ENCODE measurements at regions not wholly inside any gene's neighbourhood (a gene's known extent, or its start where the extent isn't known, plus 50 kb on each side); places are given as distances from the start of the nearest gene placed in this dataset.

DNA sequence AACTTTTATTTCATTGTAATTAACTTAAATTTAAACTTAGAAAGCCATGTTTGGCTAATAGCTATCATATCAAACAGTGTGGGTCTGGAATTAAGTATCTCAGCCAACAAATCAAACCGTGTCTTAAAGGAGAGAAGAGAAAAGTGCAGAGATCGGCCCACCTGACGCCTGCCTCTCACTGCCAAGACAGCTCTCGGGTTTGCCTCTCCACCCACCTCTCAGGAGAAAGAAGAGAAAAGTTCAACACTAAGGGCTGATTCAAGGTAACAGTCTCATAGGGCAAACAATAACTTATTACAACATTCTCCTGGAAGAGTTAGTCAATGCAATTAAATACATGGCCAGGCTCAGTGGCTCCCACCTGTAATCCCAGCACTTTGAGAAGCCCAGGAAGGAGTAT is 64.8 kb upstream of the PRR20G start:
- TF ChIP-seq E2F5 (CRISPR knock-in tag; IDR thresholded peaks at IDR 0.05) (no peak), ZNF232 (CRISPR knock-in tag; IDR thresholded peaks at IDR 0.05) (no peak), ETV6 (CRISPR knock-in tag; IDR thresholded peaks at IDR 0.05) (no peak), PREB (CRISPR knock-in tag; IDR thresholded peaks at IDR 0.05; ENCODE audit: borderline replicate concordance) (no peak), CREM (CRISPR knock-in tag; IDR thresholded peaks at IDR 0.05) (no peak), NR3C1 (CRISPR knock-in tag; conservative IDR thresholded peaks at IDR 0.05; ENCODE audit: low read depth) (no peak), AFF4 (CRISPR knock-in tag; IDR thresholded peaks at IDR 0.05; ENCODE audit: borderline replicate concordance) (no peak), MAX (CRISPR knock-in tag; IDR thresholded peaks at IDR 0.05) (no peak), FOXJ3 (CRISPR knock-in tag; IDR thresholded peaks at IDR 0.05; ENCODE audit: borderline replicate concordance) (no peak), FOXK1 (CRISPR knock-in tag; IDR thresholded peaks at IDR 0.05) (no peak)
- TF ChIP-seq, protein P1, sequence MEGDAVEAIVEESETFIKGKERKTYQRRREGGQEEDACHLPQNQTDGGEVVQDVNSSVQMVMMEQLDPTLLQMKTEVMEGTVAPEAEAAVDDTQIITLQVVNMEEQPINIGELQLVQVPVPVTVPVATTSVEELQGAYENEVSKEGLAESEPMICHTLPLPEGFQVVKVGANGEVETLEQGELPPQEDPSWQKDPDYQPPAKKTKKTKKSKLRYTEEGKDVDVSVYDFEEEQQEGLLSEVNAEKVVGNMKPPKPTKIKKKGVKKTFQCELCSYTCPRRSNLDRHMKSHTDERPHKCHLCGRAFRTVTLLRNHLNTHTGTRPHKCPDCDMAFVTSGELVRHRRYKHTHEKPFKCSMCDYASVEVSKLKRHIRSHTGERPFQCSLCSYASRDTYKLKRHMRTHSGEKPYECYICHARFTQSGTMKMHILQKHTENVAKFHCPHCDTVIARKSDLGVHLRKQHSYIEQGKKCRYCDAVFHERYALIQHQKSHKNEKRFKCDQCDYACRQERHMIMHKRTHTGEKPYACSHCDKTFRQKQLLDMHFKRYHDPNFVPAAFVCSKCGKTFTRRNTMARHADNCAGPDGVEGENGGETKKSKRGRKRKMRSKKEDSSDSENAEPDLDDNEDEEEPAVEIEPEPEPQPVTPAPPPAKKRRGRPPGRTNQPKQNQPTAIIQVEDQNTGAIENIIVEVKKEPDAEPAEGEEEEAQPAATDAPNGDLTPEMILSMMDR (IDR thresholded peaks at IDR 0.05) = no peak
- TF ChIP-seq, protein P2, sequence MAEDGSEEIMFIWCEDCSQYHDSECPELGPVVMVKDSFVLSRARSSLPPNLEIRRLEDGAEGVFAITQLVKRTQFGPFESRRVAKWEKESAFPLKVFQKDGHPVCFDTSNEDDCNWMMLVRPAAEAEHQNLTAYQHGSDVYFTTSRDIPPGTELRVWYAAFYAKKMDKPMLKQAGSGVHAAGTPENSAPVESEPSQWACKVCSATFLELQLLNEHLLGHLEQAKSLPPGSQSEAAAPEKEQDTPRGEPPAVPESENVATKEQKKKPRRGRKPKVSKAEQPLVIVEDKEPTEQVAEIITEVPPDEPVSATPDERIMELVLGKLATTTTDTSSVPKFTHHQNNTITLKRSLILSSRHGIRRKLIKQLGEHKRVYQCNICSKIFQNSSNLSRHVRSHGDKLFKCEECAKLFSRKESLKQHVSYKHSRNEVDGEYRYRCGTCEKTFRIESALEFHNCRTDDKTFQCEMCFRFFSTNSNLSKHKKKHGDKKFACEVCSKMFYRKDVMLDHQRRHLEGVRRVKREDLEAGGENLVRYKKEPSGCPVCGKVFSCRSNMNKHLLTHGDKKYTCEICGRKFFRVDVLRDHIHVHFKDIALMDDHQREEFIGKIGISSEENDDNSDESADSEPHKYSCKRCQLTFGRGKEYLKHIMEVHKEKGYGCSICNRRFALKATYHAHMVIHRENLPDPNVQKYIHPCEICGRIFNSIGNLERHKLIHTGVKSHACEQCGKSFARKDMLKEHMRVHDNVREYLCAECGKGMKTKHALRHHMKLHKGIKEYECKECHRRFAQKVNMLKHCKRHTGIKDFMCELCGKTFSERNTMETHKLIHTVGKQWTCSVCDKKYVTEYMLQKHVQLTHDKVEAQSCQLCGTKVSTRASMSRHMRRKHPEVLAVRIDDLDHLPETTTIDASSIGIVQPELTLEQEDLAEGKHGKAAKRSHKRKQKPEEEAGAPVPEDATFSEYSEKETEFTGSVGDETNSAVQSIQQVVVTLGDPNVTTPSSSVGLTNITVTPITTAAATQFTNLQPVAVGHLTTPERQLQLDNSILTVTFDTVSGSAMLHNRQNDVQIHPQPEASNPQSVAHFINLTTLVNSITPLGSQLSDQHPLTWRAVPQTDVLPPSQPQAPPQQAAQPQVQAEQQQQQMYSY (CRISPR knock-in tag; IDR thresholded peaks at IDR 0.05) = no peak
- TF ChIP-seq, protein P3, sequence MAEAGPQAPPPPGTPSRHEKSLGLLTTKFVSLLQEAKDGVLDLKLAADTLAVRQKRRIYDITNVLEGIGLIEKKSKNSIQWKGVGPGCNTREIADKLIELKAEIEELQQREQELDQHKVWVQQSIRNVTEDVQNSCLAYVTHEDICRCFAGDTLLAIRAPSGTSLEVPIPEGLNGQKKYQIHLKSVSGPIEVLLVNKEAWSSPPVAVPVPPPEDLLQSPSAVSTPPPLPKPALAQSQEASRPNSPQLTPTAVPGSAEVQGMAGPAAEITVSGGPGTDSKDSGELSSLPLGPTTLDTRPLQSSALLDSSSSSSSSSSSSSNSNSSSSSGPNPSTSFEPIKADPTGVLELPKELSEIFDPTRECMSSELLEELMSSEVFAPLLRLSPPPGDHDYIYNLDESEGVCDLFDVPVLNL (CRISPR knock-in tag; IDR thresholded peaks at IDR 0.05; ENCODE audit: borderline replicate concordance, low read depth) = no peak
- TF ChIP-seq, protein P4, sequence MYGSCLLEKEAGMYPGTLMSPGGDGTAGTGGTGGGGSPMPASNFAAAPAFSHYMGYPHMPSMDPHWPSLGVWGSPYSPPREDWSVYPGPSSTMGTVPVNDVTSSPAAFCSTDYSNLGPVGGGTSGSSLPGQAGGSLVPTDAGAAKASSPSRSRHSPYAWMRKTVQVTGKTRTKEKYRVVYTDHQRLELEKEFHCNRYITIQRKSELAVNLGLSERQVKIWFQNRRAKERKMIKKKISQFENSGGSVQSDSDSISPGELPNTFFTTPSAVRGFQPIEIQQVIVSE (CRISPR knock-in tag; IDR thresholded peaks at IDR 0.05; ENCODE audit: borderline replicate concordance) = no peak

Data from WTC11 (cell line).